HepG2 (cell line): ENCODE measurements at regions not wholly inside any gene's neighbourhood (a gene's known extent, or its start where the extent isn't known, plus 50 kb on each side); places are given as distances from the start of the nearest gene placed in this dataset.
A peak's percentile ranks its signal among the peaks of the same experiment; 100 is the strongest.

Experiments used
- EHMT2 ChIP-seq: fragments of 200-600 bp; sonication (generic); IDR thresholded peaks from 2 replicates; pipeline ENCODE4 v1.7.0; 2017; ENCODE audit warnings: antibody characterized with exemption, low read depth, low read length, borderline replicate concordance
- JUNB ChIP-seq: sonication (generic); formaldehyde crosslinking; IDR thresholded peaks from 2 replicates; pipeline ENCODE4 v1.8.0; 2022; ENCODE audit warnings: missing genetic modification reagents, mild to moderate bottlenecking, borderline replicate concordance
- MAFF ChIP-seq: IDR thresholded peaks from 2 replicates; pipeline ENCODE4 v1.6.1; 2011; ENCODE audit warnings: low read depth, low read length, improper control_type of control experiment
- MLLT10 ChIP-seq: sonication (generic); formaldehyde crosslinking; IDR thresholded peaks from 2 replicates; pipeline ENCODE4 v1.4.0; 2020; ENCODE audit warnings: missing genetic modification reagents
- MTA1 ChIP-seq: sonication (generic); formaldehyde crosslinking; IDR thresholded peaks from 2 replicates; pipeline ENCODE4 v1.4.0; 2020; ENCODE audit warnings: missing genetic modification reagents, mild to moderate bottlenecking, borderline replicate concordance
- NFYB ChIP-seq: sonication (generic); formaldehyde crosslinking; IDR thresholded peaks from 2 replicates; pipeline ENCODE4 v1.4.0; 2020; ENCODE audit warnings: missing genetic modification reagents
- XBP1 ChIP-seq: sonication (generic); formaldehyde crosslinking; IDR thresholded peaks from 2 replicates; pipeline ENCODE4 v1.5.0; 2020; ENCODE audit warnings: missing genetic modification reagents
- ZBED4 ChIP-seq: sonication (generic); formaldehyde crosslinking; IDR thresholded peaks from 2 replicates; pipeline ENCODE4 v1.4.0; 2020; ENCODE audit warnings: missing genetic modification reagents, borderline replicate concordance
- ZNF280D ChIP-seq: sonication (generic); formaldehyde crosslinking; IDR thresholded peaks from 2 replicates; pipeline ENCODE4 v1.5.1; 2020; ENCODE audit warnings: mild to moderate bottlenecking, missing genetic modification reagents
- ZNF333 ChIP-seq: sonication (generic); formaldehyde crosslinking; IDR thresholded peaks from 2 replicates; pipeline ENCODE4 v1.4.0; 2020; ENCODE audit warnings: mild to moderate bottlenecking, missing genetic modification reagents, borderline replicate concordance
- ZNF577 ChIP-seq: sonication (generic); formaldehyde crosslinking; IDR thresholded peaks from 2 replicates; pipeline ENCODE4 v1.4.0; 2020; ENCODE audit warnings: mild to moderate bottlenecking, low read depth, missing genetic modification reagents, borderline replicate concordance
- ZSCAN21 ChIP-seq: sonication (generic); formaldehyde crosslinking; IDR thresholded peaks from 2 replicates; pipeline ENCODE4 v1.8.0; 2022; ENCODE audit warnings: mild to moderate bottlenecking, missing genetic modification reagents, moderate library complexity, borderline replicate concordance
- TF ChIP-seq, protein P1 (sequence below): sonication (generic); formaldehyde crosslinking; IDR thresholded peaks from 2 replicates; pipeline ENCODE4 v1.8.0; 2022; ENCODE audit warnings: missing genetic modification reagents, mild to moderate bottlenecking, inconsistent platforms, borderline replicate concordance
- TF ChIP-seq, protein P2 (sequence below): sonication (generic); formaldehyde crosslinking; conservative IDR thresholded peaks from 2 replicates; pipeline ENCODE4 v1.4.0; 2020; ENCODE audit warnings: mild to moderate bottlenecking, missing genetic modification reagents, moderate library complexity
- TF ChIP-seq, protein P3 (sequence below), 2 experiments: sonication (generic) in 1 of 2; formaldehyde crosslinking in 1 of 2; IDR thresholded peaks; 2 replicates each; pipeline versions ENCODE4 v1.4.0 to v1.6.1; 2018 to 2020; ENCODE audit warnings: missing genetic modification reagents in 2 of 2, borderline replicate concordance in 1 of 2, low read depth in 1 of 2, mild to moderate bottlenecking in 1 of 2, missing biosample characterization in 1 of 2

- TF ChIP-seq, protein P1, sequence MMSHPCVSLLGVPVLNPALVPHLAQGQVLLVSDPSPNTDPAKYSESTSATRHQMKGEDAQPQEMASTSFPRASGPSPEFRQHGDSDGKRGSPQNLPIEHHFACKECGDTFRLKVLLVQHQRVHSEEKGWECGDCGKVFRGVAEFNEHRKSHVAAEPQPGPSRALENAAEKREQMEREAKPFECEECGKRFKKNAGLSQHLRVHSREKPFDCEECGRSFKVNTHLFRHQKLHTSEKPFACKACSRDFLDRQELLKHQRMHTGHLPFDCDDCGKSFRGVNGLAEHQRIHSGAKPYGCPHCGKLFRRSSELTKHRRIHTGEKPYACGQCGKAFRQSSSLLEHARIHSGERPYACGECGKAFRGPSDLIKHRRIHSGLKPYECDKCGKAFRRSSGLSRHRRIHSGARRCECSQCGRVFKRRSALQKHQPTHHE (CRISPR knock-in tag): no peak
- TF ChIP-seq MLLT10: no peak
- TF ChIP-seq, protein P2, sequence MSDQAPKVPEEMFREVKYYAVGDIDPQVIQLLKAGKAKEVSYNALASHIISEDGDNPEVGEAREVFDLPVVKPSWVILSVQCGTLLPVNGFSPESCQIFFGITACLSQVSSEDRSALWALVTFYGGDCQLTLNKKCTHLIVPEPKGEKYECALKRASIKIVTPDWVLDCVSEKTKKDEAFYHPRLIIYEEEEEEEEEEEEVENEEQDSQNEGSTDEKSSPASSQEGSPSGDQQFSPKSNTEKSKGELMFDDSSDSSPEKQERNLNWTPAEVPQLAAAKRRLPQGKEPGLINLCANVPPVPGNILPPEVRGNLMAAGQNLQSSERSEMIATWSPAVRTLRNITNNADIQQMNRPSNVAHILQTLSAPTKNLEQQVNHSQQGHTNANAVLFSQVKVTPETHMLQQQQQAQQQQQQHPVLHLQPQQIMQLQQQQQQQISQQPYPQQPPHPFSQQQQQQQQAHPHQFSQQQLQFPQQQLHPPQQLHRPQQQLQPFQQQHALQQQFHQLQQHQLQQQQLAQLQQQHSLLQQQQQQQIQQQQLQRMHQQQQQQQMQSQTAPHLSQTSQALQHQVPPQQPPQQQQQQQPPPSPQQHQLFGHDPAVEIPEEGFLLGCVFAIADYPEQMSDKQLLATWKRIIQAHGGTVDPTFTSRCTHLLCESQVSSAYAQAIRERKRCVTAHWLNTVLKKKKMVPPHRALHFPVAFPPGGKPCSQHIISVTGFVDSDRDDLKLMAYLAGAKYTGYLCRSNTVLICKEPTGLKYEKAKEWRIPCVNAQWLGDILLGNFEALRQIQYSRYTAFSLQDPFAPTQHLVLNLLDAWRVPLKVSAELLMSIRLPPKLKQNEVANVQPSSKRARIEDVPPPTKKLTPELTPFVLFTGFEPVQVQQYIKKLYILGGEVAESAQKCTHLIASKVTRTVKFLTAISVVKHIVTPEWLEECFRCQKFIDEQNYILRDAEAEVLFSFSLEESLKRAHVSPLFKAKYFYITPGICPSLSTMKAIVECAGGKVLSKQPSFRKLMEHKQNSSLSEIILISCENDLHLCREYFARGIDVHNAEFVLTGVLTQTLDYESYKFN (CRISPR knock-in tag): peak; percentile 74
- TF ChIP-seq EHMT2: peak; percentile 39; the same call in 1 of the 2 replicates
- no peak for TF ChIP-seq XBP1 (CRISPR knock-in tag)
- no peak for TF ChIP-seq ZNF577 (CRISPR knock-in tag)
- no peak for TF ChIP-seq ZNF333 (CRISPR knock-in tag)
- peak; percentile 34; the same call in 1 of the 2 replicates for TF ChIP-seq MAFF
- TF ChIP-seq ZBED4 (CRISPR knock-in tag): no peak
- 0 out of 2 replicates have a peak, but pooled peaks have one; percentile 37 for TF ChIP-seq ZNF280D (CRISPR knock-in tag)
- TF ChIP-seq, protein P3, sequence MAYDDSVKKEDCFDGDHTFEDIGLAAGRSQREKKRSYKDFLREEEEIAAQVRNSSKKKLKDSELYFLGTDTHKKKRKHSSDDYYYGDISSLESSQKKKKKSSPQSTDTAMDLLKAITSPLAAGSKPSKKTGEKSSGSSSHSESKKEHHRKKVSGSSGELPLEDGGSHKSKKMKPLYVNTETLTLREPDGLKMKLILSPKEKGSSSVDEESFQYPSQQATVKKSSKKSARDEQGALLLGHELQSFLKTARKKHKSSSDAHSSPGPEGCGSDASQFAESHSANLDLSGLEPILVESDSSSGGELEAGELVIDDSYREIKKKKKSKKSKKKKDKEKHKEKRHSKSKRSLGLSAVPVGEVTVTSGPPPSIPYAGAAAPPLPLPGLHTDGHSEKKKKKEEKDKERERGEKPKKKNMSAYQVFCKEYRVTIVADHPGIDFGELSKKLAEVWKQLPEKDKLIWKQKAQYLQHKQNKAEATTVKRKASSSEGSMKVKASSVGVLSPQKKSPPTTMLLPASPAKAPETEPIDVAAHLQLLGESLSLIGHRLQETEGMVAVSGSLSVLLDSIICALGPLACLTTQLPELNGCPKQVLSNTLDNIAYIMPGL (CRISPR knock-in tag; IDR thresholded peaks at IDR 0.05; ENCODE audit: borderline replicate concordance in 1 of 2, low read depth in 1 of 2): no peak
- TF ChIP-seq MTA1: no peak
- peak; percentile 58; the same call in 1 of the 2 replicates for TF ChIP-seq JUNB (CRISPR knock-in tag)
- no peak for TF ChIP-seq NFYB
- no peak for TF ChIP-seq ZSCAN21
These were observed 101.5 kb downstream of the BMP4 start (continued) for GRCh38 chr14:53855127-53855526.
